C4-2B (cell line): ENCODE measurements at regions not wholly inside any gene's neighbourhood (a gene's known extent, or its start where the extent isn't known, plus 50 kb on each side); places are given as distances from the start of the nearest gene placed in this dataset.
"Not testable (repeated sequence)": the region's sequence is repeated elsewhere in the genome, so short reads cannot be mapped to it uniquely, and the experiment has no call there.

Experiments
- ZFX ChIP-seq: fragments of 450-650 bp; IDR thresholded peaks from 2 replicates; pipeline ENCODE4 v1.6.1; 2017
- TF ChIP-seq, protein P1 (sequence below): fragments of 450-650 bp; conservative IDR thresholded peaks from 2 replicates; pipeline ENCODE4 v1.5.1; 2017; ENCODE audit warnings: mild to moderate bottlenecking

DNA sequence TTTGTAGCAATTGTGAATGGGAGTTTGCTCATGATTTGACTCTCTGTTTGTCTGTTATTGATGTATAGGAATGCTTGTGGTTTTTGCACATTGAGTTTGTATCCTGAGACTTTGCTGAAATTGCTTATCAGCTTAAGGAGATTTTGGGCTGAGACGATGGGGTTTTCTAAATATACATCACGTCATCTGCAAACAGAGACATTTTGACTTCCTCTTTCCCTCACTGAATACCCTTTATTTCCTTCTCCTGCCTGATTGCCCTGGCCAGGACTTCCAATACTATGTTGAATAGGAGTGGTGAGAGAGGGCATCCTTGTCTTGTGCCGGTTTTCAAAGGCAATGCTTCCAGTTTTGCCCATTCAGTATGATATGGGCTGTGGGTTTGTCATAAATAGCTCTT lies 96.6 kb downstream of the EBLN1 start:
- TF ChIP-seq, protein P1, sequence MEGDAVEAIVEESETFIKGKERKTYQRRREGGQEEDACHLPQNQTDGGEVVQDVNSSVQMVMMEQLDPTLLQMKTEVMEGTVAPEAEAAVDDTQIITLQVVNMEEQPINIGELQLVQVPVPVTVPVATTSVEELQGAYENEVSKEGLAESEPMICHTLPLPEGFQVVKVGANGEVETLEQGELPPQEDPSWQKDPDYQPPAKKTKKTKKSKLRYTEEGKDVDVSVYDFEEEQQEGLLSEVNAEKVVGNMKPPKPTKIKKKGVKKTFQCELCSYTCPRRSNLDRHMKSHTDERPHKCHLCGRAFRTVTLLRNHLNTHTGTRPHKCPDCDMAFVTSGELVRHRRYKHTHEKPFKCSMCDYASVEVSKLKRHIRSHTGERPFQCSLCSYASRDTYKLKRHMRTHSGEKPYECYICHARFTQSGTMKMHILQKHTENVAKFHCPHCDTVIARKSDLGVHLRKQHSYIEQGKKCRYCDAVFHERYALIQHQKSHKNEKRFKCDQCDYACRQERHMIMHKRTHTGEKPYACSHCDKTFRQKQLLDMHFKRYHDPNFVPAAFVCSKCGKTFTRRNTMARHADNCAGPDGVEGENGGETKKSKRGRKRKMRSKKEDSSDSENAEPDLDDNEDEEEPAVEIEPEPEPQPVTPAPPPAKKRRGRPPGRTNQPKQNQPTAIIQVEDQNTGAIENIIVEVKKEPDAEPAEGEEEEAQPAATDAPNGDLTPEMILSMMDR: not testable (repeated sequence)
- not testable (repeated sequence) for TF ChIP-seq ZFX
